COLO668 (cell line): ENCODE measurements at regions not wholly inside any gene's neighbourhood (a gene's known extent, or its start where the extent isn't known, plus 50 kb on each side); places are given as distances from the start of the nearest gene placed in this dataset.
"Not testable (repeated sequence)": the region's sequence is repeated elsewhere in the genome, so short reads cannot be mapped to it uniquely, and the experiment has no call there.

Experiments
- DNase-seq: peaks from one replicate; lab custom pipeline; 2025; ENCODE audit not compliant: unreplicated experiment; lab: John Stamatoyannopoulos, UW

GRCh38 chr4:12712648-12713339, 771.3 kb downstream of the RAB28 start:
- no peak for DNase-seq

- DNase-seq, result no peak
Measured at GRCh38 chr4:12707381-12708175, 776.6 kb downstream of the RAB28 start.

GRCh38 chr4:12703036-12703435, 781.1 kb downstream of the RAB28 start:
- peak; percentile 43 for DNase-seq

GRCh38 chr4:12701384-12701783, 782.8 kb downstream of the RAB28 start:
- no peak for DNase-seq

DNA sequence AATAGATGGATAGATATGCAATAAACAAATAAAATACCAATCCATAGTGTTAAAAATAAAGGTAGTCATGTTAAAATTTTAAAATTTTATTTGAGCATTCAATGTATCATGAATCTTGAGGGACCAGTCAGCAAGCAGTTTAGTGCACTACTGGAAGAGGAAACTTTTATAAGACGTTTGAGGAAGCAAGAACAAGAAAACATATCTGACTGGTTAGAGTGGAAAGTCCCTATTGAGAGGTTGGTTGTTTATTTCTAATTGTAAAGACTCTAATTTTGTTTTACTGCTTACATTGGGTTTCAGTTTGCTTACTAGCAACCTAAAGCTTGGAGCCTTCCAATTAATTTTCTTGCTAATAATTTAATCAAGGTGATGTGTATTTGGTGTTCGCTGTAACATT, 786.2 kb downstream of the RAB28 start:
- DNase-seq, result no peak

- DNase-seq, result no peak
Measured at GRCh38 chr4:12692815-12693214, 791.3 kb downstream of the RAB28 start.

DNA sequence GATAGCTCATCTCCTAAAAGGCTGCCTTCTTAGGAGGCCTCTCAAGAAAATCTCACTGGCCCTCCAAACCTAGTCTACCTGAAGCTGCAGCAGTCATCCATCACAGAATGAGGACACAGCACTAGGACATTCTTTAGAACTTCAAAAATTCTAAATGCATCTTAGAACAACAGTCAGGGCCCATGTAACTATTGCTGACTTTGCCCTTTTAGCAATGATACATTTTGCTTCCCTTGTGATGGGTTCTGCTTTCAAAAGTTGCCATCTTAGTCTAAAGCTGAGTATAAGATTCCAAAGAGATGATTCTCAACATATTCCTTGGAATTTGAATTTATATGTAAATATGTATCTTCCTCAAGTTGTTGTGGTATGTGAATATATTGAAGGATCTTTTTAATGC, 793.0 kb downstream of the RAB28 start:
- DNase-seq, result no peak

GRCh38 chr4:12689457-12689856, 794.7 kb downstream of the RAB28 start:
- no peak for DNase-seq

DNA sequence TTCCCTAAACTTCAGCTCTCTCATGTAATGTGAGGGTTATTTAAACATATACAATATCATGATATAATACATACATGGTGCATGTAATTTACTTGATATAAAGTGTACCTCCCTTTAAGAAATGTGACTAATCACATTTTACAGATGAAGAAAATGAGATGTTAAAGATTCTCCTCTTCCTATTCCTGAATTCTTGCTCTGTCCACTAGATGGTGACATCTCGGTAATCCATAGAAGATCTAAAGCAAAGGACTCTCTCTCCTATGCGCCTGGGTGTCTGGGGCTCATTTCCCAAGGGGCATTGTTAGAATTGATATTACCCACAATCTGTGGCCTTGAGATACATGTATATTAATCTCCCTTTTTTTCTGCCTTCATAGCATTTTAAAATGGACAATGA, 804.9 kb downstream of the RAB28 start:
- DNase-seq, result no peak

DNA sequence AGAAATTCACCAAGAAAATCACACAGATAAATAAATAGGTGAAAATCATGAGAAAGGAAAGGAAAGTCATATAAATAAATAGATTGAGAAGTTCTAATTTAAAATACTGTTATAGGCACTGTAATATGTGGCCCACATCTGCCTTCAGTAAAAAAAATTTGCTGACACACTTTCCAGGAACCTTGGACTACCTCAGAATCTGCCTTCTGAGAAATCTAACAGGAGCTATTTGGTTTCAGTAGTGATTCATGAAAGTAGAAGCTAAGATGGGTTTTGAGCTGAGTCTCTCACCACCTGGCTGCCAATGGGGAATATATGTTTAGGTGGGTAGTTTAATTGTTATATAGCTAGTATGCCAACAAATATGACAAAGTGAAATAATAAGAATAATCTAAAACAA, 810.0 kb downstream of the RAB28 start:
- no peak for DNase-seq

DNA sequence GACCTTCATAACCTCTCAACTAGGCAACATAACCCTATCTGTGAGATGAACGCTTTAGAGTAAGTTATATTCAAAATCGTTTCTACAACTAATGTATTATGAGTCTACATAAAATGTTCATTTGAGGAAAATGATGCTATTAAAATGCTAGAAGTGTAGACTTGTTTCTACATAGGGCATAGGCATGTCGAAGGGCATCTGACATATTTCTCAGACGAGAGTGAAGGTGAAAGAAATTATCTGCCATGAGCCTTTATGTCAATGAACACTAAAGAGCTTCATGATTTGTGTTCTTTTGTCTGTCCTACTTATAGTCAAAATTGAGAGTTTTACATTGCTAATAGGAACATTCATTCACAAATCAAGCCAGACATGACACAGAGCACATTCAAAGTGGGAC, 811.8 kb downstream of the RAB28 start:
- no peak for DNase-seq

- DNase-seq, result no peak
Measured at GRCh38 chr4:12658146-12658545, 826.0 kb downstream of the RAB28 start.

DNA sequence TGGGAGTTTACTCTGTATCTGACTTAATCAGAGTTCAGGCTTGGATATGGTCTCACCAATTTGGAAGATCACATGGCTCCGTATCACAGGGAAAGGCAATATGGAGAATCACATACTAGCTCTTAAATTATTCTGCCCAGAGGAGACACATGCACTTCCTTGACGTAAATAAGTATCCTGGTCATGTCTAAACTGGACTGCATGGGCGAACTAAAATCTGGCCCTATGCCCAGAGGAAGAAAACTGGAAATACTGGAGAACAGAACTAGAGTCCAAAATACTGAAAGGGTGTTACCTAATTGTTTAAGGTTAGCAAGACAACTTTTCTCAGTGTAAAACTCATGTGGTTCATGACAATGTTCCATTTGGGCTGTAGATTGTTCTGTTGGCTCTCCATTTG, 832.3 kb downstream of the RAB28 start:
- DNase-seq, result no peak

DNA sequence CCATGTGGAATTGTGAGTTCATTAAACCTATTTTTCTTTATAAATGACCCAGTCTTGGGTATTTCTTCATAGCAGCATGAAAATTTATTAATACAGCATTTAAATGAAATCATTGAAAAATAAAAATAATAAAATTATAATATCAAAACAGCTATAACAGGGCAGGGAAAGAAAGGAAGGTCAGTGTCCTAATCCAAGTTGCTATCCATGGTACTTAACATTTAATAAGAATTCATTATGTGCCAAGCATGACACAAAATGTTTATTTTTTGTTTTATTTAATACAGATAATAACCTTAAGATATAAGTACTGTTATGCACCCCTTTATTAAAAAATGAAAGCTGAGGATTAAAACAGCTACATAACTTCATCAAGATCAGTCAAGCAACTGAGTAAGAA, 838.4 kb downstream of the RAB28 start:
- DNase-seq, result no peak

DNA sequence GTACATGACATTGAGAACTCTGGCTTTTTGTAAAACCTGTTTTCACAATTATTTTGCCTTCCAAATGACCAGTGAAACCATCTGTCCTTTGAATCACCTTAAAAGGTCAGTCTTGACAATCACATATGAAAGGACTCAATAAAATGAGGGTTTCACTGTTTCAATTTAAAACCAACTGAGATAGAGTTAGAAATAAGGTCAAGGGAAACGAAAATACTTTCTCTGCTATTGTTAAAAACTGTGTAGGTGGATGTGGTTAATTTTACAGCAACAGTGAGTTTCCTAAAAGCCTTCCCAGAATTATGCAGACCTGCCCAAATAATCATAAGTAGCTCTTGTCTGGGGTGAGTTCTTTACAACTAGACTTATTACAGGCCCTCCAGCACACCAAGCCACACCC, 839.9 kb downstream of the RAB28 start:
- no peak for DNase-seq

DNA sequence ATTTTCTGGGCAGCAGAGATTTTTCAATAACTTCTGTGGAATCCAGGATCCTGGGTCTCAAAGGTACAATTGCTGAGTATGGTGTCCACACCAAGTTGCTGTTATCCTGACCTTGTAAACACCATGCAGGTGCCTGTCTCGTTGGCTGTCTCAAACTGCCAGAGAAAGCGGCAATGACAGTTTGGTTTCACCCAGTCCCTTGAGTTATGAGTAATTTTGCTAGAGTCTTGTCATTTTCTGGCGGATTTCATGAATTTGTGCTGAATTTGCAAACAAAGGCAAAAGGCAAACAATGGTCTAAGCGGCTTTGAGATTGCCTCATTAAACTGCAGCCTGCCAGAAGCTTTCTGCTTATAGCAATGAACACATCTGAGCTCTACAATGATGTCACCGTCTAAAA, 847.9 kb downstream of the RAB28 start:
- DNase-seq, result no peak

- DNase-seq, result no peak
Measured at GRCh38 chr4:12635629-12636028, 848.5 kb downstream of the RAB28 start.

GRCh38 chr4:12633053-12633651, 851.0 kb downstream of the RAB28 start:
- DNase-seq, result peak; percentile 83

- no peak for DNase-seq
Measured at GRCh38 chr4:12615822-12616221, 868.3 kb downstream of the RAB28 start.

- no peak for DNase-seq
Measured at GRCh38 chr4:12612876-12613275, 871.3 kb downstream of the RAB28 start.

- DNase-seq, result not testable (repeated sequence)
Measured at GRCh38 chr4:12609212-12609875, 874.8 kb downstream of the RAB28 start.

- no peak for DNase-seq
Measured at GRCh38 chr4:12595986-12596385, 888.2 kb downstream of the RAB28 start.
